ENCODE measurements at regions not wholly inside any gene's neighbourhood (a gene's known extent, or its start where the extent isn't known, plus 50 kb on each side); places are given as distances from the start of the nearest gene placed in this dataset.

DNA sequence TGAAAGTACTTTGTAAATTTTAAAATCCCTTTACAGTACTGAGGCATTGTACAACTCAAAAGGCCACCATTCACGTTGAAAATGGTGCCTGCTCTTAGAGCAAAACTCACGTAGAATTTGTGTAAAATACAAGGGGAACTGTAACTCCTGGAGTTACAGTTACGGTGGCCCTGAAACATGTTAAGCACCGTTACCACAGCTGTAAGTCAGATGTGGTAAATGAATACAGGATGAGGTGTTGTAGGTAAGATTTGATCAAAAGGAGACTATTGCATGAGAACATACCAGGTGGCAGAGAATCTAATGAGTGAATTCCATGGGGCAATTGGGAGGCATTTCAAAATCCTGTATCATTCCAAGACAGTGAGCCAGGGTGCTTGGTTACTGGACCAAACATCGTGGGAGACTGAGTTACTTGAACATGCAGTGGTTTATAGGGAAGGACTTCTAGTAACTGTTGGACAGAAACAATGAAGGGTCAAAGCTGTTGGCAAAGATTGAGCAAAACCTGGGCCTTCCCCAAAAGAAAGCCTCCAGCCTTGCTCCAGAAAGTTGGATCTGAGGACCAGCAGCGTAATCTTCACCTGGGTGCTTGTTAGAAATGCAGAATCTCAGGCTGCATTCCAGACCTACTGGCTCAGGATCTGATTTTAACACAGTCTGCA lies 535.8 kb upstream of the POU3F3 start:
- DNase-seq (ENCODE audit: low read depth): peak; percentile 16
- Histone ChIP-seq H3K4me3 (ENCODE audit: low read depth, low read length) (no peak overlapping the region), H3K36me3 (ENCODE audit: control insufficient read depth, insufficient read depth, low read length) (no peaks in the 10 kb centered on the region), H3K27me3 (ENCODE audit: control insufficient read depth, insufficient read depth, low read length) (no peaks in the 10 kb centered on the region)
- TF ChIP-seq CTCF (IDR thresholded peaks at IDR 0.05; ENCODE audit: insufficient read depth, low read length, poor library complexity, severe bottlenecking): no peak

DNA sequence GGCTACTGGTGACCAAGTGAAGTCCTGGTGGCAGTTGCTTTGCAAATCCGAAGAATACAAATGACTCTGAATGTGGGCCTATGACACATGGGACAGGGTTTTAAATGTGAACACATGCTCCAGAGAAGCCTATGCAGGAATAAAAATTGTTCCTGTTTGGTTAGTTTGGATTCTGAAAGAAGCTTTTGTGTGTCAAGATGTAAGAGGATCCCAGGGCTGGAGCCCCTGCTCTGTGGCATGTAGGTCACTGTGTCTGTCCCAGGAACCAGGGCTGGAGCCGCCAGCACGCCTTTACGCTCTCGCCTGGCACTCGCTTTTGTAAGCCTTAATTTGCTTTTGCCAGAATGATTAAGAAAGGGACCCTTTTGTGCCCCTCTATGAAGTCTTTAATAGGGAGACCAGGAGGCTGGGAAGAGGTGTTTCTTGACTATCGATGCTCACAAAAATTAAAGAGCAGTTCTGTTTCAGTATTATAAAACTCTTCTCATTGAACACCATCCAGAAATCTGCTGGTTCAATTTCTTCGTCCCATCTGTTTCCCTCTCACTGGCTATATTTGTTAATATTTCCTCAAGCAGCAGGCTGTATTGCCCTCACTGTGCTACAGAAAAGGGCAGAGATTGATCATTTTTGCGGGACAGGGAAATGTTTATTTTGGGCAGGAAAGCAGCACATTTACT lies 532.7 kb upstream of the POU3F3 start:
- DNase-seq (ENCODE audit: low read depth): no peak
- no peak for TF ChIP-seq CTCF (IDR thresholded peaks at IDR 0.05; ENCODE audit: insufficient read depth, low read length, poor library complexity, severe bottlenecking)
- Histone ChIP-seq H3K4me3 (ENCODE audit: low read depth, low read length) (no peak overlapping the region), H3K36me3 (ENCODE audit: control insufficient read depth, insufficient read depth, low read length) (no peaks in the 10 kb centered on the region), H3K27me3 (ENCODE audit: control insufficient read depth, insufficient read depth, low read length) (no peaks in the 10 kb centered on the region)

DNA sequence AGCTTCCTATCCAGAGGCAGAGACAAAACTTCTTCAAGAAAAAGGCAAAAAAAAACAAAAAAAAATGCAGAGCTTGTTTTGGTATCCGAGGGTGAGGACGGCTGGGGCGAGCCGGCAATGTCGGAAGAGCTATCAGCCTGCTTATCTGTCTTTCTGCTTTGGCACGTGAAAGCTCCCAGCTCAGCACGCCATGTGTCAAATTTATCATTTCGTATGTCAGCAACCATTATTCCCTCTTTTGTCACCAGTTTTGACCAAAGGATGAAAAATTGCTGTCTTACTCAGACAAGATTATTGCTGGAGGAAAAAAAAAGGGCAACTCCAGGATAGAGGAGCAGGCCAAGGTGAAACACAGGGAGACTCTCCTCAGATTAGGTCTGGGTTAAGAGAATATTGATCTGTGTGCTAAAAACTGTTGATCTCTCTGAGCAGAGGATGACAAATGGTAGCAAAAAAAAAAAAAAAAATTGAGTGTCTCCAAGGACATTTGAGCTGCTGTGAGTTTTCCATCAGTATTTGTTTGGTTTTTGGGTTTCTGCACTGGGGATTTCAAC lies 532.0 kb upstream of the POU3F3 start:
- H3K27me3 ChIP-seq (ENCODE audit: control insufficient read depth, insufficient read depth, low read length): no peaks in the 10 kb centered on the region
- no peak for TF ChIP-seq CTCF (IDR thresholded peaks at IDR 0.05; ENCODE audit: insufficient read depth, low read length, poor library complexity, severe bottlenecking)
- DNase-seq (ENCODE audit: low read depth): no peak
- no peak overlapping the region for H3K4me3 ChIP-seq (ENCODE audit: low read depth, low read length)
- H3K36me3 ChIP-seq (ENCODE audit: control insufficient read depth, insufficient read depth, low read length): no peaks in the 10 kb centered on the region

GRCh38 chr2:104332731-104333130 lies 521.2 kb upstream of the POU3F3 start:
- peak; percentile 34 for DNase-seq (ENCODE audit: low read depth)
- H3K4me3 ChIP-seq (ENCODE audit: low read depth, low read length): no peak overlapping the region
- no peaks in the 10 kb centered on the region for H3K27me3 ChIP-seq (ENCODE audit: control insufficient read depth, insufficient read depth, low read length)
- no peaks in the 10 kb centered on the region for H3K36me3 ChIP-seq (ENCODE audit: control insufficient read depth, insufficient read depth, low read length)
- no peak for TF ChIP-seq CTCF (IDR thresholded peaks at IDR 0.05; ENCODE audit: insufficient read depth, low read length, poor library complexity, severe bottlenecking)

DNA sequence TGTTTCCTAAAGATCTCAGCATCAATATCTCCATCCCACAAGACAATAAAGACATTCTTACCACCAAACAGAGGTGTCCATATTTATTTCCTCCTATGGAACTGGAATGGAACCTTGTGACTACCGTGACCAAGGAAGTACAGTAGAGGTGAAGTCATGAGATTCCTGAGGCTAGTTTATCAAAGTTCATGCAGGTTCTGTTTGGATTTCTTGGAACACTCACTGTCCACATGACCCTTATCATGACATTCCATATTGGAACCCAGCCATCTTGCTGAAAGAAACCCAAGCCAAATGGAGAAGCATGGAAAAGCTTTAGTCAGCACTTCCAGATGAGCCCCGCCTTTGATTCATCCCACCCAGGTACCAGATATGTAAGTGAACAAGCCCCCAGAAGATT lies 516.0 kb upstream of the POU3F3 start:
- Histone ChIP-seq H3K36me3 (ENCODE audit: control insufficient read depth, insufficient read depth, low read length) (no peaks in the 10 kb centered on the region), H3K4me3 (ENCODE audit: low read depth, low read length) (no peak overlapping the region), H3K27me3 (ENCODE audit: control insufficient read depth, insufficient read depth, low read length) (no peaks in the 10 kb centered on the region)
- no peak for TF ChIP-seq CTCF (IDR thresholded peaks at IDR 0.05; ENCODE audit: insufficient read depth, low read length, poor library complexity, severe bottlenecking)
- DNase-seq (ENCODE audit: low read depth): no peak
